ENCODE measurements at regions not wholly inside any gene's neighbourhood (a gene's known extent, or its start where the extent isn't known, plus 50 kb on each side); places are given as distances from the start of the nearest gene placed in this dataset.

- ChIA-PET POLR2A (no interaction called here), CTCF (no interaction called here)
- H3K4me3 ChIP-seq (ENCODE audit: low read length) = no peak overlapping the region
- no peaks in the 10 kb centered on the region for H3K36me3 ChIP-seq (ENCODE audit: insufficient read depth, low read length)
- no peak overlapping the region for H3K4me3 Mint-ChIP-seq
- DNase-seq (no peak), ATAC-seq (ENCODE audit: poor library complexity) (no peak)
- no peaks in the 10 kb centered on the region for H3K36me3 Mint-ChIP-seq (ENCODE audit: low read depth)
- H3K27ac Mint-ChIP-seq = no peak overlapping the region
- H3K4me1 ChIP-seq (ENCODE audit: insufficient read depth, low read length) = no peaks in the 10 kb centered on the region
- H3K27me3 ChIP-seq (ENCODE audit: control insufficient read depth in 1 of 2, insufficient read depth in 2 of 2, low read length in 2 of 2) = no peaks in the 10 kb centered on the region
- no peaks in the 10 kb centered on the region for H3K4me1 Mint-ChIP-seq (ENCODE audit: low read depth)
- H3K9me3 Mint-ChIP-seq = no peaks in the 10 kb centered on the region
- intact Hi-C loops (cut with DNase I, micrococcal nuclease) = no loop called here
- TF ChIP-seq CTCF (IDR thresholded peaks at IDR 0.05) = no peak
- H3K27ac ChIP-seq (ENCODE audit: low read depth in 1 of 2, low read length in 2 of 2) = no peak overlapping the region
- no peaks in the 10 kb centered on the region for H3K9me3 ChIP-seq (ENCODE audit: control insufficient read depth in 1 of 2, insufficient read depth in 1 of 2, low read length in 2 of 2)
- peaks cover 7% of the 10 kb centered on the region for H3K27me3 Mint-ChIP-seq
These were observed 235.8 kb upstream of the PFKP start for GRCh38 chr10:2831509-2831908.

DNA sequence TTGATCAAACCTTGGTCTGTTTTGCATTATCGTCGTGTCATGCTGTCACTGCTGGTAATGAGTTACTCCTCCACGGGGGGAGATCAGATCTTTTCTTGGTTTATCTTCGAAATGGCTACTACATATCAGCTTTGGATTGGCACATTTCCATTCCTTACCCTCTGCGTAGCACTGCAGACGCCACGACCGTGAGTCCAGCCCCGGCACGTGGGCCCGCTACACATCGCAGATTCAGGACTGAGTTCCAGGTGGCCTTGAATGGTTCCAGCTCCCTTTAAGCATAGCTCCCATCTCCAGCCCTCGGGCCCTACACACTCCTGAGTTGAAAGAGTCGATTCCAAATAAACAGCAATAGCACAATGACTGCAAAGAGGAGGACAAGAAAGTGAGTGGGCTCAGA is 238.6 kb upstream of the PFKP start:
- H3K9me3 ChIP-seq (ENCODE audit: control insufficient read depth in 1 of 2, insufficient read depth in 1 of 2, low read length in 2 of 2) = no peaks in the 10 kb centered on the region
- ChIA-PET POLR2A (no interaction called here), CTCF (no interaction called here)
- peaks cover 16% of the 10 kb centered on the region for H3K27me3 Mint-ChIP-seq
- no peak for ATAC-seq (ENCODE audit: poor library complexity)
- peaks cover 0 to 6% of the 10 kb centered on the region in 2 experiments for H3K27me3 ChIP-seq (ENCODE audit: control insufficient read depth in 1 of 2, insufficient read depth in 2 of 2, low read length in 2 of 2)
- TF ChIP-seq CTCF (IDR thresholded peaks at IDR 0.05) = no peak
- H3K27ac Mint-ChIP-seq = no peak overlapping the region
- intact Hi-C loops (cut with DNase I, micrococcal nuclease) = no loop called here
- H3K27ac ChIP-seq (ENCODE audit: low read depth in 1 of 2, low read length in 2 of 2) = no peak overlapping the region
- H3K4me3 ChIP-seq (ENCODE audit: low read length) = no peak overlapping the region
- H3K9me3 Mint-ChIP-seq = no peaks in the 10 kb centered on the region
- H3K4me1 ChIP-seq (ENCODE audit: insufficient read depth, low read length) = no peaks in the 10 kb centered on the region
- no peak for DNase-seq
- no peaks in the 10 kb centered on the region for H3K36me3 ChIP-seq (ENCODE audit: insufficient read depth, low read length)
- H3K4me1 Mint-ChIP-seq (ENCODE audit: low read depth) = no peaks in the 10 kb centered on the region
- no peak overlapping the region for H3K4me3 Mint-ChIP-seq
- H3K36me3 Mint-ChIP-seq (ENCODE audit: low read depth) = no peaks in the 10 kb centered on the region

DNA sequence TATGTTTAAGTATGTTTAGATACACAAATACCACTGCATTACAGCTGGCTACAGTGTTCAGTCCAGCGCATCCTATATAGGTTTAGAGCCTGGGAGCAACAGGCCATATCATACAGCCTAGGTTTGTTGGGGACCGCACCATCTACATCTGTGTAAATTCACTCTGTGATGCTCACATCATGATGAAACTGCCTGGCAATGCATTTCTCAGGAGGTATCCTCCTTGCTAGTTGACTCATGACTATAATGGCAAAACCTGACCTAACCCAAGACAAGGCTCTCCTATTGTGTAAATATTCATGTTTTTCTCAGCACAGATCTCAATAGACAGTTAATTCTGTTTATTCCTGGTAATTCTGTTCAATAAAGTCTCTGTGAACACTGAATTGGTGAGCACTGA is 240.7 kb upstream of the PFKP start:
- no peaks in the 10 kb centered on the region for H3K36me3 ChIP-seq (ENCODE audit: insufficient read depth, low read length)
- Mint-ChIP-seq H3K9me3 (no peaks in the 10 kb centered on the region), H3K4me3 (no peak overlapping the region), H3K27ac (no peak overlapping the region), H3K36me3 (ENCODE audit: low read depth) (no peaks in the 10 kb centered on the region), H3K27me3 (peaks cover 14% of the 10 kb centered on the region), H3K4me1 (ENCODE audit: low read depth) (no peaks in the 10 kb centered on the region)
- CTCF ChIA-PET = no interaction called here
- DNase-seq = no peak
- H3K27me3 ChIP-seq (ENCODE audit: control insufficient read depth in 1 of 2, insufficient read depth in 2 of 2, low read length in 2 of 2) = peaks cover 0 to 6% of the 10 kb centered on the region in 2 experiments
- H3K9me3 ChIP-seq (ENCODE audit: control insufficient read depth in 1 of 2, insufficient read depth in 1 of 2, low read length in 2 of 2) = no peaks in the 10 kb centered on the region
- H3K4me3 ChIP-seq (ENCODE audit: low read length) = no peak overlapping the region
- no peak for TF ChIP-seq CTCF (IDR thresholded peaks at IDR 0.05)
- intact Hi-C loops (cut with DNase I, micrococcal nuclease) = no loop called here
- ATAC-seq (ENCODE audit: poor library complexity) = no peak
- H3K4me1 ChIP-seq (ENCODE audit: insufficient read depth, low read length) = no peaks in the 10 kb centered on the region
- no peak overlapping the region for H3K27ac ChIP-seq (ENCODE audit: low read depth in 1 of 2, low read length in 2 of 2)
- POLR2A ChIA-PET = no interaction called here
